Neural progenitor cell (in vitro differentiated cells): ENCODE measurements at regions not wholly inside any gene's neighbourhood (a gene's known extent, or its start where the extent isn't known, plus 50 kb on each side); places are given as distances from the start of the nearest gene placed in this dataset.

Experiments
- DNase-seq: peaks from one replicate; pipeline ENCODE4 v3.0.0-alpha.2; 2016; ENCODE audit warnings: low spot score
- H2AFZ ChIP-seq: fragments of 200-600 bp; sonication (generic); replicated peaks from 2 replicates; pipeline ENCODE4 v1.6.1; 2016; ENCODE audit warnings: antibody characterized with exemption
- H3F3A ChIP-seq: fragments of 200-600 bp; sonication (generic); 2 replicates; pipeline ENCODE4 v1.6.1; 2016; ENCODE audit warnings: antibody characterized with exemption, low read depth
- H3K27ac ChIP-seq: fragments of 200-600 bp; sonication (generic); 2 replicates; pipeline ENCODE4 v1.5.1; 2016; ENCODE audit warnings: mild to moderate bottlenecking
- H3K27me3 ChIP-seq: fragments of 200-600 bp; sonication (generic); 2 replicates; pipeline ENCODE4 v1.6.1; 2016; ENCODE audit warnings: mild to moderate bottlenecking, moderate library complexity
- H3K36me3 ChIP-seq: fragments of 200-600 bp; sonication (generic); 2 replicates; pipeline ENCODE4 v1.5.1; 2016
- H3K4me1 ChIP-seq: fragments of 200-600 bp; sonication (generic); 2 replicates; pipeline ENCODE4 v1.6.1; 2016; ENCODE audit warnings: mixed run types
- H3K4me2 ChIP-seq: fragments of 200-600 bp; sonication (generic); 2 replicates; pipeline ENCODE4 v1.6.1; 2016
- H3K4me3 ChIP-seq: fragments of 200-600 bp; sonication (generic); 2 replicates; pipeline ENCODE4 v1.5.1; 2016
- H3K79me2 ChIP-seq: fragments of 200-600 bp; sonication (generic); 2 replicates; pipeline ENCODE4 v1.6.1; 2016; ENCODE audit warnings: low read depth
- H3K9ac ChIP-seq: fragments of 200-600 bp; sonication (generic); 2 replicates; pipeline ENCODE4 v1.6.1; 2016
- H3K9me3 ChIP-seq: fragments of 200-600 bp; sonication (generic); 2 replicates; pipeline ENCODE4 v1.5.1; 2016; ENCODE audit warnings: low read depth
- H4K20me1 ChIP-seq: fragments of 200-600 bp; sonication (generic); 2 replicates; pipeline ENCODE4 v1.6.1; 2016; ENCODE audit warnings: low read depth
- H3K27ac Mint-ChIP-seq: 3 replicates; pipeline ENCODE4 v1.8.0; 2021; ENCODE audit warnings: mixed read lengths
- H3K27me3 Mint-ChIP-seq: 2 replicates; pipeline ENCODE4 v1.8.0; 2022; ENCODE audit warnings: low read depth, mild to moderate bottlenecking, inconsistent platforms, moderate library complexity, mixed read lengths; ENCODE audit not compliant: insufficient read depth
- H3K36me3 Mint-ChIP-seq: 3 replicates; pipeline ENCODE4 v1.8.0; 2021; ENCODE audit warnings: mixed read lengths
- H3K4me1 Mint-ChIP-seq: 3 replicates; pipeline ENCODE4 v1.8.0; 2021; ENCODE audit warnings: mixed read lengths
- H3K4me3 Mint-ChIP-seq: 3 replicates; pipeline ENCODE4 v1.8.0; 2021; ENCODE audit warnings: mild to moderate bottlenecking, moderate library complexity, mixed read lengths
- H3K9me3 Mint-ChIP-seq: 3 replicates; pipeline ENCODE4 v1.8.0; 2020; ENCODE audit warnings: mixed read lengths
- EZH2 ChIP-seq: fragments of 200-600 bp; sonication (generic); IDR thresholded peaks from 2 replicates; pipeline ENCODE4 v1.6.1; 2017; ENCODE audit warnings: antibody characterized with exemption, mild to moderate bottlenecking, moderate library complexity
- EZH2phosphoT487 ChIP-seq: fragments of 200-600 bp; sonication (generic); IDR thresholded peaks from 2 replicates; pipeline ENCODE4 v1.6.1; 2017; ENCODE audit warnings: antibody characterized with exemption
- TF ChIP-seq, protein P1 (sequence below): fragments of 200-600 bp; sonication (generic); IDR thresholded peaks from 2 replicates; pipeline ENCODE4 v1.5.1; 2017; ENCODE audit warnings: antibody characterized with exemption, mild to moderate bottlenecking

DNA sequence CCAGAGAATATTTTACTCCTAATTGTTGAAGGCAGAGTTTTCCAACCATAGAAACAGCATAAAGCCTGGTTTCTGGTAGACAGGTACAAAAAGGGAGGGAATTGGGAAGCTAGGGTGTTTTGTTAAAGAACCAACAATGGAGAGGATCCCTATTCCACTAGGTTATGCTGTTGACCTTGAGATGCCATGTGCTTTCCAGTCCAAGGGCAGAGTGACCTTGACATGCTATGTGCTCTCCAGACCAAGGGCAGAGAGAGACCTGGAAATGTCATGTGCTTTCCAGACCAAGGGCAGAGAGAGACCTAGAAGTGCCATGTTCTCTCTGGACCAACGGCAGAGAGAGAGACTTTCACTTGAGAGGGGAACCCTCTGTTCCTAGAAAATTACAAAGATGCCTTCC, 1043.8 kb upstream of the FBXO33 start:
- Mint-ChIP-seq H3K36me3 (peaks cover 2% of the 10 kb centered on the region), H3K27ac (no peak overlapping the region), H3K9me3 (peaks cover 26% of the 10 kb centered on the region), H3K27me3 (no peaks in the 10 kb centered on the region), H3K4me3 (no peak overlapping the region), H3K4me1 (no peaks in the 10 kb centered on the region)
- Histone ChIP-seq H3K36me3 (no peaks in the 10 kb centered on the region), H3K27me3 (no peaks in the 10 kb centered on the region), H2AFZ (no peak overlapping the region), H3F3A (no peaks in the 10 kb centered on the region), H3K4me2 (no peak overlapping the region), H3K27ac (no peak overlapping the region), H3K9ac (no peak overlapping the region), H3K4me3 (no peak overlapping the region), H3K4me1 (no peaks in the 10 kb centered on the region), H4K20me1 (no peaks in the 10 kb centered on the region), H3K79me2 (no peaks in the 10 kb centered on the region), H3K9me3 (peaks cover 9% of the 10 kb centered on the region)
- no peak for TF ChIP-seq EZH2phosphoT487
- TF ChIP-seq, protein P1, sequence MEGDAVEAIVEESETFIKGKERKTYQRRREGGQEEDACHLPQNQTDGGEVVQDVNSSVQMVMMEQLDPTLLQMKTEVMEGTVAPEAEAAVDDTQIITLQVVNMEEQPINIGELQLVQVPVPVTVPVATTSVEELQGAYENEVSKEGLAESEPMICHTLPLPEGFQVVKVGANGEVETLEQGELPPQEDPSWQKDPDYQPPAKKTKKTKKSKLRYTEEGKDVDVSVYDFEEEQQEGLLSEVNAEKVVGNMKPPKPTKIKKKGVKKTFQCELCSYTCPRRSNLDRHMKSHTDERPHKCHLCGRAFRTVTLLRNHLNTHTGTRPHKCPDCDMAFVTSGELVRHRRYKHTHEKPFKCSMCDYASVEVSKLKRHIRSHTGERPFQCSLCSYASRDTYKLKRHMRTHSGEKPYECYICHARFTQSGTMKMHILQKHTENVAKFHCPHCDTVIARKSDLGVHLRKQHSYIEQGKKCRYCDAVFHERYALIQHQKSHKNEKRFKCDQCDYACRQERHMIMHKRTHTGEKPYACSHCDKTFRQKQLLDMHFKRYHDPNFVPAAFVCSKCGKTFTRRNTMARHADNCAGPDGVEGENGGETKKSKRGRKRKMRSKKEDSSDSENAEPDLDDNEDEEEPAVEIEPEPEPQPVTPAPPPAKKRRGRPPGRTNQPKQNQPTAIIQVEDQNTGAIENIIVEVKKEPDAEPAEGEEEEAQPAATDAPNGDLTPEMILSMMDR = no peak
- TF ChIP-seq EZH2 = no peak
- no peak for DNase-seq

GRCh38 chr14:40467969-40468368, 1035.7 kb upstream of the FBXO33 start:
- Histone ChIP-seq H2AFZ (no peak overlapping the region), H3K9me3 (peaks cover 11% of the 10 kb centered on the region)
- no peak overlapping the region for H3K27ac Mint-ChIP-seq

DNA sequence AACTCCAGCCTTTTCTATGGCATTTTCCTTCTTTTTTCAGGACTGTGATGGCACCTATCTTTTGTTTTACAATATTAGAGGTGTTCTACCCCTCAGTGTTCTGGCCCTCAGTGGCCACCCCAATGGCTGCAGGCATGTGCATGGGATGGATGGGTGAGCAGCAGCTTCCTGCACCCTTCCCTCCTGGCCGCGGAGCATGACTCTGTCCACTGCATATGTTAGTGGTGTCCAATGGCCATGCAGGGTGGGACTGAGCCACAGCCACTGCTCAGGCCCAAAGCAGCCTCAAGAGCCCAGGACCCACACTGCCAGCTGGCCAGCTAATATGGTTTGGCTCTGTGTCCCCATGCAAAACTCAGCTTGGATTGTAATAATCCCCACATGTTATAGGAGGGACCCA, 1032.3 kb upstream of the FBXO33 start:
- Histone ChIP-seq H3K27me3 (no peaks in the 10 kb centered on the region), H3K4me2 (no peak overlapping the region), H3K79me2 (no peaks in the 10 kb centered on the region), H3K27ac (no peak overlapping the region), H3K9me3 (peaks cover 11% of the 10 kb centered on the region), H3K4me3 (no peak overlapping the region), H4K20me1 (no peaks in the 10 kb centered on the region), H3F3A (no peaks in the 10 kb centered on the region), H3K36me3 (peaks cover 3% of the 10 kb centered on the region), H2AFZ (no peak overlapping the region), H3K9ac (no peak overlapping the region), H3K4me1 (no peaks in the 10 kb centered on the region)
- no peak overlapping the region for H3K27ac Mint-ChIP-seq
- H3K36me3 Mint-ChIP-seq = no peaks in the 10 kb centered on the region
- no peak overlapping the region for H3K4me3 Mint-ChIP-seq
- peaks cover 10% of the 10 kb centered on the region for H3K9me3 Mint-ChIP-seq
- TF ChIP-seq EZH2 (no peak), EZH2phosphoT487 (no peak)
- TF ChIP-seq, protein P1 = no peak
- no peak for DNase-seq
- no peaks in the 10 kb centered on the region for H3K4me1 Mint-ChIP-seq
- no peaks in the 10 kb centered on the region for H3K27me3 Mint-ChIP-seq

More at GRCh38 chr14:40467969-40468368, 1035.7 kb upstream of the FBXO33 start:
- H3F3A ChIP-seq = no peaks in the 10 kb centered on the region
- Mint-ChIP-seq H3K4me1 (no peaks in the 10 kb centered on the region), H3K4me3 (no peak overlapping the region), H3K36me3 (no peaks in the 10 kb centered on the region), H3K9me3 (peaks cover 21% of the 10 kb centered on the region), H3K27me3 (no peaks in the 10 kb centered on the region)
- no peaks in the 10 kb centered on the region for H3K79me2 ChIP-seq
- no peak overlapping the region for H3K27ac ChIP-seq
- peaks cover 3% of the 10 kb centered on the region for H3K36me3 ChIP-seq
- DNase-seq = no peak
- H3K27me3 ChIP-seq = no peaks in the 10 kb centered on the region
- TF ChIP-seq, protein P1 = no peak
- no peak for TF ChIP-seq EZH2
- no peak for TF ChIP-seq EZH2phosphoT487
- no peaks in the 10 kb centered on the region for H4K20me1 ChIP-seq
- no peak overlapping the region for H3K4me3 ChIP-seq
- no peaks in the 10 kb centered on the region for H3K4me1 ChIP-seq
- no peak overlapping the region for H3K9ac ChIP-seq
- no peak overlapping the region for H3K4me2 ChIP-seq
